OCI-LY3 (cell line): ENCODE measurements at regions not wholly inside any gene's neighbourhood (a gene's known extent, or its start where the extent isn't known, plus 50 kb on each side); places are given as distances from the start of the nearest gene placed in this dataset.

Source experiments
- EZH2phosphoT487 ChIP-seq: fragments of 200-600 bp; shearing (Covaris generic); IDR thresholded peaks from 2 replicates; pipeline ENCODE4 v1.6.1; 2018; ENCODE audit warnings: antibody characterized with exemption, mixed run types, low read depth
- TF ChIP-seq, protein P1 (sequence below): fragments of 200-600, 300-600 bp; sonication (generic); IDR thresholded peaks from 2 replicates; pipeline ENCODE4 v1.5.1; 2014; ENCODE audit warnings: antibody characterized with exemption, low read length, low read depth

DNA sequence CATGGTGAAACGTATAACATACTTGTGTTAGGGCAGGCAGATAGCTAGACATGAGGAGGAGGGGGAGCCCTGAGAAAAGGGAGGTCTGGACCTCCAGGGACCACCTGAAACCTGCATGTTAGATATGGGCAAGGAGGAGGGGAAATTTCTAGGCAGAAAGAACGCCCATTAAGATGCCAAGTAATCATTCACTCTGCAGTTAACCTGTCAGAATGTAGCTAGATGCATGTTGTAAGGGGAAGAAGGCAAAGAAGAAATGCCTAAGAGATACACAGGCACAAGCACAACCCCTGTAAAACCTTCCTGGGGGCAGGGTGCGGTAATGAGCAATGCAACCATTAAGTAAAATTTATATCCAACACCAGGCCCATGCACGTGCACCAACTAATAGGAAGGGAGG is 1055.3 kb upstream of the SPRY2 start:
- TF ChIP-seq, protein P1, sequence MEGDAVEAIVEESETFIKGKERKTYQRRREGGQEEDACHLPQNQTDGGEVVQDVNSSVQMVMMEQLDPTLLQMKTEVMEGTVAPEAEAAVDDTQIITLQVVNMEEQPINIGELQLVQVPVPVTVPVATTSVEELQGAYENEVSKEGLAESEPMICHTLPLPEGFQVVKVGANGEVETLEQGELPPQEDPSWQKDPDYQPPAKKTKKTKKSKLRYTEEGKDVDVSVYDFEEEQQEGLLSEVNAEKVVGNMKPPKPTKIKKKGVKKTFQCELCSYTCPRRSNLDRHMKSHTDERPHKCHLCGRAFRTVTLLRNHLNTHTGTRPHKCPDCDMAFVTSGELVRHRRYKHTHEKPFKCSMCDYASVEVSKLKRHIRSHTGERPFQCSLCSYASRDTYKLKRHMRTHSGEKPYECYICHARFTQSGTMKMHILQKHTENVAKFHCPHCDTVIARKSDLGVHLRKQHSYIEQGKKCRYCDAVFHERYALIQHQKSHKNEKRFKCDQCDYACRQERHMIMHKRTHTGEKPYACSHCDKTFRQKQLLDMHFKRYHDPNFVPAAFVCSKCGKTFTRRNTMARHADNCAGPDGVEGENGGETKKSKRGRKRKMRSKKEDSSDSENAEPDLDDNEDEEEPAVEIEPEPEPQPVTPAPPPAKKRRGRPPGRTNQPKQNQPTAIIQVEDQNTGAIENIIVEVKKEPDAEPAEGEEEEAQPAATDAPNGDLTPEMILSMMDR = no peak
- no peak for TF ChIP-seq EZH2phosphoT487
